Non-pigmented ciliary epithelial cell (primary cell): ENCODE measurements at regions not wholly inside any gene's neighbourhood (a gene's known extent, or its start where the extent isn't known, plus 50 kb on each side); places are given as distances from the start of the nearest gene placed in this dataset.
A peak's percentile ranks its signal among the peaks of the same experiment; 100 is the strongest.

Experiments used
- DNase-seq: peaks from one replicate; pipeline ENCODE4 v3.0.0-alpha.2; 2010; ENCODE audit warnings: low read depth

DNA sequence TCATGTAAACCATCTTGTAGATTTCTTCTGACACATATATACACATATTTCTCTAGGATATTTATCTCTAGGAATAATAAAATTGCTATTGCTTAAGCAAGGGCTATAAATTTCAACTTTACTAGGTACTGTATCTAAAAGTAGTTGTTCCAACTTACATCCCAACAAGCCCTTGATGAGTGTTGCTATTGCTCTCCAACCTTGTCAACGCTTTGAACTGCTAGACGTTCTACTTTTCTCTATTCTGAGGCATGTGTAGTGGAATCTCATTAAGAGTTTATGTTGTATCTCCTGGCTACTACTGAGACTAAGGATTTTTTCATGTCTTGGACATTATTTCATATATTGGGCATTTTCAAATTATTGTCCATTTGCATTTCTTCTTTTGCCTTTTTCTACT lies 321.5 kb upstream of the SOX5 start:
- no peak for DNase-seq

DNA sequence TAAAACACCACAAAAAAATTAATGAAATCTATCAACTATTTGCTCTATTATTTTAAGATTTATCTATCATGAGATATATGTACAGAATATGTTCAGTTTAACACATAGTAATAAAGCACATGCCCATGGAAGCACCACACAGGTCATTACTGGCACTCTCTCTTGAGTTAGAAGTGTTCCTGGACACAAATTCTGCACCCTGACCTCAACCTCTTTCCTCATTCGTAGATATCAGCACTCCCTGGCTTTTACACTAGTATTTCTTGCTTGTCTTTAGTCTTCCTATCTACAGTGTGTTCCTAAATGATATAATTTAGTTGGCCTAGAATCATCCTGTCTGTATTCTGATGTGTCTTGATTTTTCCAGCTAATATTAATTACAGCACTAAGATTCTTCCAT lies 321.0 kb upstream of the SOX5 start:
- no peak for DNase-seq

DNA sequence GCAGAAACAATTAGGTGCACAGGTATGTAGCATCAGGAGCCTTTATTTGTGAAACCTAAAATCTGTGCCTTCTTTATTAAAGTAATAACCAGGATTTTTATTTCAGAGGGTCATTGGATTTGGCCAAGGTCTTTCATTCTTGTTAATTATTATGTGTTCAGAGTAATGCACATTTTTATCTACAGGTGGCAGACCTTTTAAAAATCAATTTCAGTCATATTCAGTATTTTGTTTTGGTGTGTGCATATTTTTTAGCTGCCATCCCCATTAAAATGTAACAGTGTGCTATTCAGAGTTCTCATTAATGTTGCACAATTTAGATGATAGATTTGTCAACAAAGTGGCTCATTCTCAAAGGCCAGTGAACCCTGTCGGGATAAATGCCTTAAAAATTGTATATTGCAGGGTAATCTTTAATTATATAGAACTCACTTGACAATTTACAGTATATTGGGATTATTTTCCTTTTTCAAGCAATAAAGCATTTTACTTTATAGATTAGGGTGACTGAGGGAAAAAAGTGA lies 319.3 kb upstream of the SOX5 start:
- DNase-seq: no peak

DNA sequence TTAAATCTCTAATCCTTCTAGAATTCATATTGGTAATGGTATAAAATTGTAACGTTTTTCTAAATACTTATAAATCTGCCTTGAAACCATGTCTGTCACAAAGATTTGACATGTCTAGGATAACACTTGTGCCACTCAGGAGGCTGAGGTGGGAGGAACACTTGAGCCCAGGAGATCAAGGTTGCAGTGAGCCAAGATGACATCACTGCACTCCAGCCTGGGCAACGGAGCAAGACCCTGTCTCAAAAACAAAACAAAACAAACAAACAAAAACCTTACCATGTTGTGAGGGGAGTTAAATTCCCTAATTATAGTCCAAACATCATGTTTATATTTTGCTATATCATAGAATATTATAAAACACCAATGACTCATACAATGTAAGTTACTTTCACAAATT lies 317.5 kb upstream of the SOX5 start:
- DNase-seq: no peak

DNA sequence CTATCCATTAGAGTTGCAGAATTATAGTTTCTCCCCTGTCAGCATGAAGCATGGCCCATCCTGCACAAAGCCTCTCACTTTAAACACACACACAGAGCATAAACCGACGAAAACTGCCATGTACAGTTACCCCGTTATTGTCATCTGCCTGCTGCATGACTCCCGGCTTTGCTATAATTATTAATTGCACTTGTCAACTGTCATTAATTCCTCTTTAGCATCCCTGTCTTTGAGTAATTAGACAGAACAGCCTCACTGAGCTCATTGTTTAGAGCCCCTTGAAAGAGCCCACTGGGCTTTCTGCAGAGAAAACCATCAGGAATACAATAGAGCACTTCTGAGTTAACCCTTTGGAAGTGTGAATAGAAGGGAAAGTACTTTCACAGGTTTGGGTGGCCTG lies 307.2 kb upstream of the SOX5 start:
- DNase-seq: no peak

DNA sequence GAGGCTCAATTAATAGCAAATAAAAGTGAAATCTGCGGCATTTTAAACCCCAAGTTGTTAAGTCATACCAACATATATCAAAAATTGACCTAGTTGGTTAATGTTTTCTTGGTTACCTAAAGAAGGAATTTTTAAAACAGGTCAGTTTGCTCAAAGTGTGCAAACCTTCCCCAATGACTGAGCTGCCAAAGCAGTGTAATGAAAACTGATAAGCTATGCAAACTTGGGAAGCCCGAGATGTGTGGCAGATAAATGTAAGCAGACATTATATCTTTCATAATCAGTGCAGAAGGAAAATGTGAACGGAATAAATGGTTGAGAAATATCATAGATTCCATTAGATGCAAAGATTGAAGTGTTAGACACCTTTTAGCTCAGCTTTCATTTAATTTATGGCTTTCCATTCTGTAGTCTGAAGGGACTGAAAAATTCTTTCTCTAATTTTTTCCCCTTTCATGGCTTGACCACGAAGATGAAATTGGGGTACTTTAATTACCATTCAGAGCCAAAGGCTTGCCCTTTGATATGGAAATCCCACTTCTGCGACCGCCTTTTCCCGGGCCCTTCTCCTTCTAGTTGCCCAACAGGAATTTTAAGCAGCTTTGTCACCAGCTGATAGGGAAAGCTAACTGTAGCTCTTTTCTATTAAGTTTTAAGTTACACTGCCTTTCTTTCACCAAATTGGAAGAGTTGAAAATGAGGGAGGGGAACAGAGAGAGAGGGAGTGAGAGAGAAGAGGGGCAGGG lies 306.6 kb upstream of the SOX5 start:
- no peak for DNase-seq

DNA sequence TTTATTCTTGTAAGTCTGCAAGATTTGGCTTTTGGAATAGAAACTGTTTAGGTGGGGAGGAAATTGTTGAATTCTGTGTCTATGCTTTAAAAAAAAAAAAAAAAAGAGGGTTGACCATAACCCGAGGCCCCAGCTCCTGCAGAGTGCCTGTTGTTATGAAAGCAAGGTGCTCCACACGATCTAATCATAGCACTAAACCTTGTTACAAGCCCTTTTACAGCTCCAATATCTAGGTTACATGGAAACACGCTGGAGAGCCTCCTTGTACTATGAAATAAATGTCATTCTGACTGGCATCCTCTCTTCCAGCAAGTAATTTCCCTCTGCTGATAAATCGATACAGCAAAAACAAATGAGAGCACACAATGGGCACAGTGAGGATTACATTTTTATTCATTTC lies 303.1 kb upstream of the SOX5 start:
- no peak for DNase-seq

DNA sequence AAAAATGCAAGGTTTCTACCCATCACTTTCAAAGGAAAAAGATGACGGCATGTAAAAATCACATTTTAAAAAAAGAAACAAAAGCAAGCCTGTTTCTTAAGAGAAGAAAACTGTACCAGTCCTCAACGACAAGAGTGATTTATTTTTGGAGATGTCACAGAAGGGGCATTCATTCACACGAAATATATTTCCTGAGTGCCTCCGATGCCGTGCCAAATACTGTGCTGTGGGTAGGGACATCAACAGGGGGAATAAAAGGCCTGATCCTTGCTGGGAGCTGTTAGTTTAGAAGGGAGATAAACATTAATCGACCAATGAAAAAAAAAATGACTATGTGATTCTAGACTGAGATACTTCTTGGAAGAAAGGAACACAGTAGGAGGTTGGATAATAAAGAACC lies 297.5 kb upstream of the SOX5 start:
- no peak for DNase-seq

DNA sequence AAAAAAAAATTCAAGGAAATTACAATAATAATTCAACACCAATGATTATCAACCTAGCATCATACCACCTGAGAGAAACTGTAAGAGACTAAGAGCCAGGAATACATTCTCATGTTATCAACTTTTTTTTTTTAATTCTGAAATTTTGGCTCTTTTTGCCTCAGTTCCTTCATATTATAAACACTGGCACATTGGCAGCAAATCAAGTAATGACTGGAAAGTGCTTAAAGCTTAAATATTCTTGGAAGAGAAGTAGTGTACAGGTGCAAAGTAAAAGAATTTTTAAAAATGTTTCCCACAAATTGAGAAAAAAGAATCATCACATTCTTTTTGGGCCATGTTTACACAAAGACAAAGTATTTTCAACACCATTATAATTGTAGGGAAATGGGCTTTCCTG lies 296.9 kb upstream of the SOX5 start:
- no peak for DNase-seq

DNA sequence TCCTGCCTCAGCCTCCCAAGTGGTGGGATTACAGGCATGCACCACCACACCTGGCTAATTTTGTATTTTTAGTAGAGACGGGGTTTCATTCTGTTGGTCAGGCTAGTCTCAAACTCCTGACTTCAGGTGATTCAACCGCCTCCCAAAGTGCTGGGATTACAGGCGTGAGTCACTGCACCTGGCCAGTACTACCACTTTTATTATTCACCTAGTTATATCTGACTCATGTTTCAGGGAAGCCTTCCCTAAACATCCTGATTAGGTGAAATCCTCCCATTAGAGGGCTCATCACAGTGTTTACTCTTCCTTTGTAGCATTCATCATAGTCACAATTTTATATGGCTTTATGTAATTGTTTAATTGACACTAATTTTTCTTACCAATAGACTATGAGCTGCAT lies 295.3 kb upstream of the SOX5 start:
- no peak for DNase-seq

DNA sequence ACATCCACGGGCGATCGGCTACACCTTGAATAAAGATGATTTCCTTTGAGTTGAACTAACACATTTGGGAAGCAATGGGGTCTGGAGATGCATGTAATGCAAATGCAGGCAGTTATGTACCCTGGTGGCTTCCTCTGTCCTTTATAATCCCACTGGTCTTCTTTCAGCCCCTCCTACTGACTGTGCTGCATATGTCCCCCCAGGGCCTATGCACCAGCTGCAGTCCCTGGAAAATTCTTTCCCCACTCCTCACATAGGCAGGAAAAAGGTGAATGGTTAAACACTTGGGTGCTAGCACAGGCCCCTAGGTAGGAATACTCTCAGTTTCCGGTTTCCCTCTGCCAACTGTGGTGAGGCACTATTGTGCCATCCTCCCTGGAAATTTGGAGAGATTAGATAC lies 294.8 kb upstream of the SOX5 start:
- DNase-seq: no peak

DNA sequence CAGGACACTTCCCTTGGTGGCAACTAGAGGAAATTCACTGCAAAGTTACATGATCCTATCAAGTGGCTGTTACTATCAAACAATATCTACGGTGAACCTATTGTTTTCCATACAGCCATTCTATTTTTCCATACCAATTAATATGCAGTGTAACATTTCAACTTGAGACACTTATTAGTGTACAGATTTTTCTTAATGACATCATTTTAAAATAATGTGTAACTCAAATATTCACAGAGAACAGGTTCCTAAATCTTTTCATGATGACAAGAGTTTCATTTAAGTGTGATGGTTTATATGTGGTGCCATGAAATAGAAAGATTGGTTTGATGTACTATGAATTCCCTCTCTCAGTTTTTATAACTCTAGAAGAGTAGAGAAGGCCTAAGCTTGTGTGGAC lies 291.2 kb upstream of the SOX5 start:
- DNase-seq: no peak

DNA sequence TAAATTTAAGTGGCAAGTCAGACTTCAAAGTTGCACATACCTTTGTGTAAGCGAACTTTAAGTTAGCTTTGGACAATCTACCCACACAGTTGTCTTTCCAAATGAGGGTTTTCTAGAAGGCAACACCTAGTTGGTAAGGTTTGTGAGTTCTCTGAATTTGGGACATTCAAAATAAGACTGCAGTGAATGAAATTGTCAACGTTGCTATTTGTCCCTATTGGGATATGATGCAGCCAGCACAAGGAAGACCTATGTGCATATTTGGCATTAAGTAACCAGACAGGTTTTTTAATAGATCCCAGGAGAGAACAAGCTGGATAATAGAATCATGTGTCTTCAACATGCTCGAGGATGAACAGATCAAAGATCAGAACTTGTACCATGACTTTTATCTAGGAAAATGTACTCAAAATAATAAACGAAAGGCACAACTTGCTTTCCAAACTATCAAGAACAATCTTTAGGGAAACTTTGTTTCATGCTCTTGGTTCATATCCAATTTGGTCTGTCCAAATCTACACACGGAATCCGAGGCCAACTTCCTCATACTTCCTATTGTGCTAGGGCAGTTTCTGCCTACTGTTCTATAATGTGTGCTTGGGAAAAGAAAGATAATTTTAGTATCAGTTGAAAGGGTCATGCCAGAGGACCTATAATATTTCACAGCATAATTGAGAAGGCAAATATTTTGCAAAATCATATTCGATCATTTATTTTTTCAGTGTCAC lies 284.2 kb upstream of the SOX5 start:
- DNase-seq: no peak

DNA sequence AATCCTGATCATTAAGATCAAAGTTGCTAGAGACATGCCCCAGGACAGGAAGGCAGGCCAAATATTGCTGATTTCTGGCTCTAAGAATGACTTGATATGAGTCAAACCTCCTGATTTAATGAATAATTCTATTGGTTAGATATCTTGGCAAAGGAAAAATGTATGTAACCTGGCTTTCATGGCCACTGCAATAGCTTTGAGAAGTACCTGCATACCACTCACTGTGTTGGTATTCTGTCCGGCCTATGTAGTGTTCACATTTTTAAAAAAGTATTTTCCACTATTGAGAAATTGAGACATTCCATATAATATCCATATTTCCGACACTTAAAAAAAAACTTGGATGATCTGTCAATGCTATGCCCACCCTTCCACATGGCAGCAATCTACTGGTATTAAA lies 283.1 kb upstream of the SOX5 start:
- DNase-seq: no peak

DNA sequence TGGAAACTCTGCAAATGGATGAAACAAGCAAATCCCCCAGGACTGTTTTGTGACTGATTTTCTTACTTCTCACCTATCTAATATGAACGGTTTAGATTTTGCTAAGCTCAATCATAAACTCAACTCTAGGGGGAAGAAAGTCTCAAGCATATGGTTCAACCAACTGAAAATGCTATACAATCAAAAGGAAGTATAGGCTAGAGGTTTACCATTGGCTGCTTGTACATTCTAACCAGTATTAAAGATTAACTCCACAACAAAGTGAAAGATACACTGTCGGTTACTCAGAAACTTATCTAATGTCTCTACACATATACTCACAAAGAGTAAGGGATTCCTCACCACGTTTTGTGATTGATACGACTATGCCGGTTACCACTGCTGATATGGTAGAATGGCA lies 281.8 kb upstream of the SOX5 start:
- no peak for DNase-seq

DNA sequence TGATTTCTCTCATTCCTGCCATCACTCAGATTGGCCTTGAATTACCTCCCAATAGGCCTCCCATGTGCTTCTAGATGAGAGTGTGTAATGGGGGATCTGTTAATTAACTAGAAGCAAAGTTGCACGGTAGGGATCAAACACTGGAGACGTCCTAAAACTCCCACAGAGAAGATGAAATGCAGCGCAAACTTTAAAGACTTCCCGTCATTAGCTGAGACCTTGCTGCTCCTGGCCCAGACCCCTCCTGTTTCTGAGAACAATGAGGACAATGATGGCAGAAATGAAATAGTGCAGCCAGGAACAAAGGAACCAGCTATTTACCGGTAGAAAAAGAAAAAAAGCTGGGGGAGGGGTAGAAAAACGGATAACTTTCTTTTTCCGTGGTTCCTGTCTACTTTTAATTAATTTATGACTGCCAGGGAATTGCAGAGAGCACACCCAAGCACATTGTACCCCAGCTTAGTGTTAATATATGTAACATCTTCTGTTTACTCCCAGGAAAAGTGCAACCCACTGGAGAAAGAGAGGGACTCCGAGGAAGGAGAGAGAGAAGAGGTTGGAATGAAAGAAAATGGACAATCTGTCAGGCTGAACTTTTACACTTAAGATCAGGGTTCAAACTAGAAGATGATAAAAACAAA lies 280.7 kb upstream of the SOX5 start:
- DNase-seq: no peak

DNA sequence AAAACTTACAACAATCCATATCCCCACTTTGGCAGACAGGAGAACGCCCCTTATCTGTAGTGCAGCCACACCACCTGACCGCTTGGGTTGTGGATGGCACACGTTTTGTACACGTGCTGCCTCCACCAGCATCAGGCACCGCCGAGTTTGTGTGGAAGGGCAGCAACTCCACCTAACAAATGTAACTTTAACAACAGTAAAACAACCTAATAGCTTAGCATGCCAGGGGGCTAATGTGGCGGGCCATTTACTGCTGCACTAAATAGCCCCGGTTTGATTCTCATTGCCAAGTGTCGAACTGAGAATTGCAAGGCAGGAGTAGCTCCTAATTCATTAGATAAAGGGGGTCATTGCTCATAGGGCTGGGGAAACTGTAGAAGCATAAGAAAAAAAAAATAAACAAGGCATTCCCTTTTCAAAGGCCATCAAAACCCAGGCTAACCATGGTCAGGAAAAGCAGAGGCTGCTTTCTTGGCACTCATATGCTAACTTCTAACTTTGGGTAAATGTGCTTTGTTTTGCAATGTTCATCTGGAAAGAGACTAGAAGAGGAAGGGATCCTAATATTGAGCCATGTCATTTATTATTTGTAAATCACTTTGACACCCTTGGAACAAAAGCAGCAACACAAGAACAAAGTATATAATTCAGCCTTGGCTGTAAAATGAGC lies 279.7 kb upstream of the SOX5 start:
- no peak for DNase-seq

DNA sequence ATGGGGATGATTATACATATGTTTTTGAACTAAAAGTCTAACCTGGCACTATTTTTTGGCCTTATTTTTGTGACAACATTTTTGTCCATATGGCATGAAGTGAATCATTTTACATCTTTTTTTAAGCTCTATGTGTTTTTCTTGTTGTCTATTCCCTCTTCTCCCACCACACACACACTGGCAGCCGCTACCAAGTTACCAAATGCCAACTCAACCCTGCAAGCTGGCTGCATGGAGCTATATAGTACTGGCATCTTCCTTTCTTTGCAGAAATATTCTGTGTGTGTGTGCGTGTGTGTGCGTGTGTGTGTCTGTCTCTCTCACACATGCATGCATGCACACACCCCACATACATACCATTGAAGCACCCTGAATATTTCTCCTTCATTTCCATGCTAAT lies 278.9 kb upstream of the SOX5 start:
- DNase-seq: no peak

DNA sequence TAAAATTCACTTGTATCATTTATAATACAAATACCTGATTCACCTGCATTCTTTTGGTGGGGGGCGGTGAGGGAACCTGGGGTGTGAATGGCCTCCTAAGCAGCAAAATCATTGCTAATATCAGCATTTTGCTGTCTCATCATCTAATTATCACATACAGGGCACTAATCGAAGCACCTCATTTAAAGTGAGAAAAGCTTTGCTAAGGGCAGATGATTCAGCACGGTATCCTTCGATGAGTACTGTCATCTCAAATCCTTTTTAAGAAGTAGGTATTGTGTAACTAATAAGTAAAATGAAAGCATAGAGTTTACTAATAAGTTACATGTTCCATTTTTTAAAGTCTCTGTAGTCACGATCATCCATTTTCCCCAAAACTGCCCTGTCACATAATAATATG lies 278.1 kb upstream of the SOX5 start:
- DNase-seq: no peak

DNA sequence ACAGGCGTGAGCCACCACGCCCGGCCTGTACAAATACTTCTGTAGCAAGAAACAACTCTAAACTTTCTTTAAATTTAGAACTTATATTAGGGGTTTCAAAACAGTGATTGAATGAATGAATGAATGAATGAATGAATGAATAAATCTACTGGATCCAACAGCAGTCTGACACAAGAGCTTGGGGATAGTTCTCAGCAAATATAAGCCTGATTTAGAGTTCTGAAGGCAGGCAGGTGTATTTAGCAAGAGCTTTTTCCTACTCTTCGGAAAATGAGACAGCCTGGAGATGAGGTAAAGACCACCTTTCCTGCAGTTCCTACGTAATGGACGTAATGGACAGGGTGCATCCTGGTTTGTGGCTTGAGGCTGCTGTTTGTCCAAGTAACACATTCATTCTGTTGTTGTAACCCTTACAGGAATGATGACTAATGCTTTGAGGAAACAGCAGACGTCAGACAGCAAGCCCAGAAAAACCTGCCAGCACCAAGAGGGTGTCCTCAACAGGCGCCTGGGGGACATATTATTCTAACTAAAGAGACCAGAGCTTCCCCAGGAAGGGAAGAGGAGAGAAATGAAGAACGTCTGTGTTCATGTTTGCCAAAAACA lies 277.4 kb upstream of the SOX5 start:
- peak; percentile 85 for DNase-seq

DNA sequence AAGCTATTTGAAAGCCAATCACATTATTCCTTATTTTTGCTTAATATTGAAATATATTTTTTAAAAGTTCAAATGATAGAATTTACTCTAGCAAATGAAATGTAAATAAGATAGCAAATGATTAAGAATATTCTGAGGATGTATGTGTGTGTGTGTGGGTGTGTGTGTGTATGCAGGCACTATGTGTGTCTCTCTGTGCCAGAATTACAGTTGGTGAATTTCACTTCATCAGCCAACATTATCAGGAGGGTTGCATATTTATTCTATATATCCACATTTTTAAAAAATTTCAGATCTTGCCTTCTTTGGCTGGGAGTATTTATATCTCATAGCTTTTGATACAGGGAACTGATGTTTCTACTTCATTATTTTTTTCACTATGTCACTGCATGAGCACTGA lies 274.9 kb upstream of the SOX5 start:
- DNase-seq: no peak

DNA sequence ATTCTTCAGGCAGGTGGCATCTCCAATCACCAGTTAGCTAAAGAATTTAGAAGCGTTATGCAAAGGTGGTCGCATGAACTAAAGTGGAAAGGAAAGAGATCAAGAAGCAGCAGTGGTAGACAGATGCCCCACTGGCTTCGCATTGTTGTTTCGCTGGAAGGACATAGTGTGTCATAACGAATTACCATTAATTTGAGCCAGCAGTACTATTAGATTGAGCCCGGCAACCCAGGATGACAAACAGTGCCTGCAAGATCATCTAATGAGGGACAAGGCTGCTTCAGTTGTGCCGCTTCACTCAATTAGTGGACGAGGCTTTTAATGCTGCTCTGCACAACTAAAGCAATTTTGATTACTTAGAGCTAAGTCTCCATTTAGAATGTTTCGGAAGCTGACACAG lies 274.5 kb upstream of the SOX5 start:
- DNase-seq: no peak
